ENCODE measurements at regions not wholly inside any gene's neighbourhood (a gene's known extent, or its start where the extent isn't known, plus 50 kb on each side); places are given as distances from the start of the nearest gene placed in this dataset.
A peak's percentile ranks its signal among the peaks of the same experiment; 100 is the strongest.

DNA sequence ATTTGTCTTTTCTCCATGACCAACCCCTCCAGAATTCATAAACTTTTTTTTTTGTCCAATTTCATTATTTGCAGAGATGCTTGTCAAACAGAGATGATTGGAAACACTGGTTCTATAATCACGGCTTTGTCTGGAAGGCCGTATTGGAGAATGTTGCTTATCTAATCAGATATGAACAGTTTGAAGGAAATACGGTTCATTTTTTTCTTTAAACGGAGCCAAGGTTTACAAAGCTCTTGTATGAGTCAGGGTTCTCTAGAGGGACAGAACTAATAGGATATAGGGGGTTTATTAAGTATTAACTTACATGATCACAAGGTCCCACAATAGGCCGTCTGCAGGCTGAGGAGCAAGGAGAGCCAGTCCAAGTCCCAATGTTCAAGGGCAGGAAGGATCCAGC, 1415.8 kb downstream of the C4orf33 start (continued):
- TF ChIP-seq, protein P1, sequence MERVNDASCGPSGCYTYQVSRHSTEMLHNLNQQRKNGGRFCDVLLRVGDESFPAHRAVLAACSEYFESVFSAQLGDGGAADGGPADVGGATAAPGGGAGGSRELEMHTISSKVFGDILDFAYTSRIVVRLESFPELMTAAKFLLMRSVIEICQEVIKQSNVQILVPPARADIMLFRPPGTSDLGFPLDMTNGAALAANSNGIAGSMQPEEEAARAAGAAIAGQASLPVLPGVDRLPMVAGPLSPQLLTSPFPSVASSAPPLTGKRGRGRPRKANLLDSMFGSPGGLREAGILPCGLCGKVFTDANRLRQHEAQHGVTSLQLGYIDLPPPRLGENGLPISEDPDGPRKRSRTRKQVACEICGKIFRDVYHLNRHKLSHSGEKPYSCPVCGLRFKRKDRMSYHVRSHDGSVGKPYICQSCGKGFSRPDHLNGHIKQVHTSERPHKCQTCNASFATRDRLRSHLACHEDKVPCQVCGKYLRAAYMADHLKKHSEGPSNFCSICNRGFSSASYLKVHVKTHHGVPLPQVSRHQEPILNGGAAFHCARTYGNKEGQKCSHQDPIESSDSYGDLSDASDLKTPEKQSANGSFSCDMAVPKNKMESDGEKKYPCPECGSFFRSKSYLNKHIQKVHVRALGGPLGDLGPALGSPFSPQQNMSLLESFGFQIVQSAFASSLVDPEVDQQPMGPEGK (tag by site-specific recombination; IDR thresholded peaks at IDR 0.05): no peak

DNA sequence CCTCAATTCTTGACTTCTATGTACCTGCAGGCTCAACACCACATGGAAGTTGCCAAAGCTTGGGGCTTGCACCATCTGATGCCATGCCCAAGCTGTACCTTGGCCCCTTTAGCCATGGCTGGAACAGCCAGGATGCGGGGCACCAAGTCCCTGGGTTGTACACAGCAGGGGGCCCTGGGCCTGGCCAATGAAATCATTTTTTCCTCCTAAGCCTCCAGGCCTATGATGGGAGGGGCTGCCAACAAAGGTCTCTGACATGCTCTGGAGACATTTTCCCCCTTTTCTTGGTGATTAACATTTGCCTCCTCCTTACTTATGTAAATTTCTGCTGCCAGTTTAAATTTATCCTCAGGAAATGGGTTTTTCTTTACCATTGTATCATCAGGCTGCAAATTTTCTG, 1428.1 kb downstream of the C4orf33 start:
- no peaks in the 10 kb centered on the region for H3K36me3 ChIP-seq (ENCODE audit: control insufficient read depth in 2 of 2, insufficient read depth in 1 of 2, low read length in 2 of 2)
- POLR2A ChIA-PET: no interaction called here
- H3K4me1 ChIP-seq (ENCODE audit: control insufficient read depth, insufficient read depth, low read length): no peaks in the 10 kb centered on the region
- H3K9me3 ChIP-seq (ENCODE audit: control insufficient read depth, insufficient read depth, low read depth, low read length): no peaks in the 10 kb centered on the region
- no peak overlapping the region for H3K27ac ChIP-seq (ENCODE audit: extremely low read depth, low read depth, low read length)
- CTCF ChIA-PET: no interaction called here
- 0 out of 2 replicates have a peak, but pooled peaks have one; percentile 42 for TF ChIP-seq TRIM28 (IDR thresholded peaks at IDR 0.05; ENCODE audit: borderline replicate concordance, low read length)
- peak; percentile 50 for TF ChIP-seq SETDB1 (IDR thresholded peaks at IDR 0.05; ENCODE audit: insufficient read length, low read length)
- TF ChIP-seq ZNF670 (tag by site-specific recombination; IDR thresholded peaks at IDR 0.05; ENCODE audit: low read depth): no peak
- no peak for TF ChIP-seq KLF10 (tag by site-specific recombination; IDR thresholded peaks at IDR 0.05)
- peak; percentile 77 for TF ChIP-seq ZNF585B (tag by site-specific recombination; IDR thresholded peaks at IDR 0.05)
- TF ChIP-seq ZNF510 (tag by site-specific recombination; IDR thresholded peaks at IDR 0.05; ENCODE audit: insufficient replicate concordance): no peak
- TF ChIP-seq ZNF16 (tag by site-specific recombination; IDR thresholded peaks at IDR 0.05; ENCODE audit: low read depth): no peak
- no peak overlapping the region for H3K4me3 ChIP-seq (ENCODE audit: low read depth, low read length)

DNA sequence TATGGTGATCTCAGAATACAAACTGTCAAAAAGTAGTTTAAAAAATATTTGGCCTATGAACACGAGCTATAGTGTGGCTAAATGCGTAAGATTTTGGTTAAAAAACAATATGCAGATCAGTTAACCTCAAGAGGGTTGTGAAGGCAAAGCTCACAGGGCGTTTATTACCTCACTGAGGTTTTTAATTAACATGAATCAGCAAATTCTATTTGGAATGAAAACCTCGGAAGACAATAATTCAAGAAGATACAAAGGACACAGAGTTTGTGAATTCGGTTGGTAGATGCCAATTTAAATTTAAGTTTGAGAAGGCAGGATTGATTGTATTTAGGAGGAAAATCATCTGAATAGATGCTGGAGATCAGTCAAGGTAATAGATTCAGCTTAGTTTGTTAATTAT, 1434.6 kb downstream of the C4orf33 start:
- H3K4me1 ChIP-seq (ENCODE audit: control insufficient read depth, insufficient read depth, low read length): no peaks in the 10 kb centered on the region
- no peak overlapping the region for H3K27ac ChIP-seq (ENCODE audit: extremely low read depth, low read depth, low read length)
- ChIA-PET POLR2A (no interaction called here), CTCF (no interaction called here)
- no peaks in the 10 kb centered on the region for H3K9me3 ChIP-seq (ENCODE audit: control insufficient read depth, insufficient read depth, low read depth, low read length)
- TF ChIP-seq, protein P2, sequence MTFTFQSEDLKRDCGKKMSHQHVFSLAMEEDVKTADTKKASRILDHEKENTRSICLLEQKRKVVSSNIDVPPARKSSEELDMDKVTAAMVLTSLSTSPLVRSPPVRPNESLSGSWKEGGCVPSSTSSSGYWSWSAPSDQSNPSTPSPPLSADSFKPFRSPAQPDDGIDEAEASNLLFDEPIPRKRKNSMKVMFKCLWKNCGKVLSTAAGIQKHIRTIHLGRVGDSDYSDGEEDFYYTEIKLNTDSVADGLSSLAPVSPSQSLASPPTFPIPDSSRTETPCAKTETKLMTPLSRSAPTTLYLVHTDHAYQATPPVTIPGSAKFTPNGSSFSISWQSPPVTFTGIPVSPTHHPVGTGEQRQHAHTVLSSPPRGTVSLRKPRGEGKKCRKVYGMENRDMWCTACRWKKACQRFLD (tag by site-specific recombination; IDR thresholded peaks at IDR 0.05): no peak
- TF ChIP-seq, protein P3, sequence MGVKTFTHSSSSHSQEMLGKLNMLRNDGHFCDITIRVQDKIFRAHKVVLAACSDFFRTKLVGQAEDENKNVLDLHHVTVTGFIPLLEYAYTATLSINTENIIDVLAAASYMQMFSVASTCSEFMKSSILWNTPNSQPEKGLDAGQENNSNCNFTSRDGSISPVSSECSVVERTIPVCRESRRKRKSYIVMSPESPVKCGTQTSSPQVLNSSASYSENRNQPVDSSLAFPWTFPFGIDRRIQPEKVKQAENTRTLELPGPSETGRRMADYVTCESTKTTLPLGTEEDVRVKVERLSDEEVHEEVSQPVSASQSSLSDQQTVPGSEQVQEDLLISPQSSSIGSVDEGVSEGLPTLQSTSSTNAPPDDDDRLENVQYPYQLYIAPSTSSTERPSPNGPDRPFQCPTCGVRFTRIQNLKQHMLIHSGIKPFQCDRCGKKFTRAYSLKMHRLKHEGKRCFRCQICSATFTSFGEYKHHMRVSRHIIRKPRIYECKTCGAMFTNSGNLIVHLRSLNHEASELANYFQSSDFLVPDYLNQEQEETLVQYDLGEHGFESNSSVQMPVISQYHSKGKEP (tag by site-specific recombination; IDR thresholded peaks at IDR 0.05): no peak
- TF ChIP-seq ZBTB48 (tag by site-specific recombination; IDR thresholded peaks at IDR 0.05) (no peak), ZNF558 (tag by site-specific recombination; IDR thresholded peaks at IDR 0.05) (no peak), ZNF560 (tag by site-specific recombination; IDR thresholded peaks at IDR 0.05; ENCODE audit: borderline replicate concordance) (no peak), HOXC10 (CRISPR knock-in tag; IDR thresholded peaks at IDR 0.05) (no peak), ZNF292 (tag by site-specific recombination; IDR thresholded peaks at IDR 0.05; ENCODE audit: borderline replicate concordance, low read depth) (no peak), ZNF202 (tag by site-specific recombination; IDR thresholded peaks at IDR 0.05; ENCODE audit: borderline replicate concordance) (no peak), SETDB1 (IDR thresholded peaks at IDR 0.05; ENCODE audit: insufficient read length, low read length) (no peak), ZNF48 (tag by site-specific recombination; IDR thresholded peaks at IDR 0.05) (no peak), SALL2 (tag by site-specific recombination; IDR thresholded peaks at IDR 0.05; ENCODE audit: borderline replicate concordance) (no peak), GLI2 (tag by site-specific recombination; IDR thresholded peaks at IDR 0.05; ENCODE audit: borderline replicate concordance, low read depth) (no peak), ZNF658 (tag by site-specific recombination; IDR thresholded peaks at IDR 0.05) (no peak), MEIS1 (CRISPR knock-in tag; IDR thresholded peaks at IDR 0.05; ENCODE audit: borderline replicate concordance) (no peak), BCL11A (tag by site-specific recombination; IDR thresholded peaks at IDR 0.05; ENCODE audit: low read depth) (no peak)
- TF ChIP-seq, protein P4, sequence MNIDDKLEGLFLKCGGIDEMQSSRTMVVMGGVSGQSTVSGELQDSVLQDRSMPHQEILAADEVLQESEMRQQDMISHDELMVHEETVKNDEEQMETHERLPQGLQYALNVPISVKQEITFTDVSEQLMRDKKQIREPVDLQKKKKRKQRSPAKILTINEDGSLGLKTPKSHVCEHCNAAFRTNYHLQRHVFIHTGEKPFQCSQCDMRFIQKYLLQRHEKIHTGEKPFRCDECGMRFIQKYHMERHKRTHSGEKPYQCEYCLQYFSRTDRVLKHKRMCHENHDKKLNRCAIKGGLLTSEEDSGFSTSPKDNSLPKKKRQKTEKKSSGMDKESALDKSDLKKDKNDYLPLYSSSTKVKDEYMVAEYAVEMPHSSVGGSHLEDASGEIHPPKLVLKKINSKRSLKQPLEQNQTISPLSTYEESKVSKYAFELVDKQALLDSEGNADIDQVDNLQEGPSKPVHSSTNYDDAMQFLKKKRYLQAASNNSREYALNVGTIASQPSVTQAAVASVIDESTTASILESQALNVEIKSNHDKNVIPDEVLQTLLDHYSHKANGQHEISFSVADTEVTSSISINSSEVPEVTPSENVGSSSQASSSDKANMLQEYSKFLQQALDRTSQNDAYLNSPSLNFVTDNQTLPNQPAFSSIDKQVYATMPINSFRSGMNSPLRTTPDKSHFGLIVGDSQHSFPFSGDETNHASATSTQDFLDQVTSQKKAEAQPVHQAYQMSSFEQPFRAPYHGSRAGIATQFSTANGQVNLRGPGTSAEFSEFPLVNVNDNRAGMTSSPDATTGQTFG (tag by site-specific recombination; IDR thresholded peaks at IDR 0.05; ENCODE audit: borderline replicate concordance): no peak
- TF ChIP-seq, protein P5, sequence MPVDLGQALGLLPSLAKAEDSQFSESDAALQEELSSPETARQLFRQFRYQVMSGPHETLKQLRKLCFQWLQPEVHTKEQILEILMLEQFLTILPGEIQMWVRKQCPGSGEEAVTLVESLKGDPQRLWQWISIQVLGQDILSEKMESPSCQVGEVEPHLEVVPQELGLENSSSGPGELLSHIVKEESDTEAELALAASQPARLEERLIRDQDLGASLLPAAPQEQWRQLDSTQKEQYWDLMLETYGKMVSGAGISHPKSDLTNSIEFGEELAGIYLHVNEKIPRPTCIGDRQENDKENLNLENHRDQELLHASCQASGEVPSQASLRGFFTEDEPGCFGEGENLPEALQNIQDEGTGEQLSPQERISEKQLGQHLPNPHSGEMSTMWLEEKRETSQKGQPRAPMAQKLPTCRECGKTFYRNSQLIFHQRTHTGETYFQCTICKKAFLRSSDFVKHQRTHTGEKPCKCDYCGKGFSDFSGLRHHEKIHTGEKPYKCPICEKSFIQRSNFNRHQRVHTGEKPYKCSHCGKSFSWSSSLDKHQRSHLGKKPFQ (tag by site-specific recombination; IDR thresholded peaks at IDR 0.05): no peak
- no peak overlapping the region for H3K4me3 ChIP-seq (ENCODE audit: low read depth, low read length)
- no peaks in the 10 kb centered on the region for H3K36me3 ChIP-seq (ENCODE audit: control insufficient read depth in 2 of 2, insufficient read depth in 1 of 2, low read length in 2 of 2)

Data from HEK293 (cell line).